GM23338 (cell line): ENCODE measurements at regions not wholly inside any gene's neighbourhood (a gene's known extent, or its start where the extent isn't known, plus 50 kb on each side); places are given as distances from the start of the nearest gene placed in this dataset.

Experiments
- ATAC-seq: fragments of 200-7000 bp; cut with Tn5 transposase; 3 replicates; pipeline ENCODE4 v1.9.1; 2020
- DNase-seq: peaks from one replicate; pipeline ENCODE4 v3.0.0-alpha.2; 2015; ENCODE audit warnings: low spot score
- H2AFZ ChIP-seq: fragments of 200-600 bp; sonication (generic); 2 replicates; pipeline ENCODE4 v1.8.0; 2016; ENCODE audit warnings: antibody characterized with exemption, mild to moderate bottlenecking, moderate library complexity
- H3F3A ChIP-seq: fragments of 200-600 bp; sonication (generic); replicated peaks from 2 replicates; pipeline ENCODE4 v1.8.0; 2017; ENCODE audit warnings: antibody characterized with exemption, mixed run types, low read depth
- H3K27ac ChIP-seq: fragments of 200-600 bp; sonication (generic); 2 replicates; pipeline ENCODE4 v1.6.1; 2016; ENCODE audit warnings: low read depth
- H3K27me3 ChIP-seq: fragments of 200-600 bp; sonication (generic); 2 replicates; pipeline ENCODE4 v1.8.0; 2016; ENCODE audit warnings: mild to moderate bottlenecking, mixed run types, moderate library complexity; ENCODE audit not compliant: insufficient read depth
- H3K36me3 ChIP-seq: fragments of 200-600 bp; sonication (generic); 2 replicates; pipeline ENCODE4 v1.8.0; 2016; ENCODE audit warnings: mild to moderate bottlenecking; ENCODE audit not compliant: insufficient read depth
- H3K4me1 ChIP-seq: fragments of 200-600 bp; sonication (generic); 2 replicates; pipeline ENCODE4 v1.8.0; 2016; ENCODE audit warnings: mild to moderate bottlenecking, moderate library complexity; ENCODE audit not compliant: insufficient read depth
- H3K4me2 ChIP-seq: fragments of 200-600 bp; sonication (generic); 2 replicates; pipeline ENCODE4 v1.7.1; 2017; ENCODE audit warnings: mixed run types
- H3K4me3 ChIP-seq: fragments of 200-600 bp; sonication (generic); 2 replicates; pipeline ENCODE4 v1.6.1; 2016; ENCODE audit warnings: mixed run types
- H3K79me2 ChIP-seq: fragments of 200-600 bp; sonication (generic); replicated peaks from 2 replicates; pipeline ENCODE4 v1.8.0; 2017; ENCODE audit warnings: mild to moderate bottlenecking; ENCODE audit not compliant: insufficient read depth
- H3K9me2 ChIP-seq: fragments of 200-600 bp; sonication (generic); 2 replicates; pipeline ENCODE4 v1.8.0; 2017; ENCODE audit not compliant: insufficient read depth
- H4K20me1 ChIP-seq: fragments of 200-600 bp; sonication (generic); replicated peaks from 2 replicates; pipeline ENCODE4 v1.8.0; 2017; ENCODE audit warnings: mild to moderate bottlenecking; ENCODE audit not compliant: insufficient read depth
- H3K27ac Mint-ChIP-seq: 2 replicates; pipeline ENCODE4 v1.8.0; 2020; ENCODE audit warnings: inconsistent platforms, mild to moderate bottlenecking, moderate library complexity, mixed read lengths
- H3K27me3 Mint-ChIP-seq: 3 replicates; pipeline ENCODE4 v1.8.0; 2022; ENCODE audit warnings: low read depth, mild to moderate bottlenecking, moderate library complexity, mixed read lengths, inconsistent platforms; ENCODE audit not compliant: insufficient read depth, poor library complexity
- H3K36me3 Mint-ChIP-seq: 3 replicates; pipeline ENCODE4 v1.8.0; 2021; ENCODE audit warnings: low read depth, mild to moderate bottlenecking, inconsistent platforms, moderate library complexity, mixed read lengths
- H3K4me1 Mint-ChIP-seq: 3 replicates; pipeline ENCODE4 v1.8.0; 2020; ENCODE audit warnings: mild to moderate bottlenecking, inconsistent platforms, mixed read lengths
- H3K4me3 Mint-ChIP-seq: 3 replicates; pipeline ENCODE4 v1.8.0; 2021; ENCODE audit warnings: moderate library complexity, mild to moderate bottlenecking, inconsistent platforms, mixed read lengths
- H3K9me3 Mint-ChIP-seq: 3 replicates; pipeline ENCODE4 v1.8.0; 2020; ENCODE audit warnings: moderate library complexity, mild to moderate bottlenecking, inconsistent platforms, mixed read lengths
- CREB1 ChIP-seq: fragments of 250-450 bp; sonication (Bioruptor Pico); IDR thresholded peaks from 2 replicates; pipeline ENCODE4 v1.5.0; 2020; ENCODE audit warnings: low read depth, mild to moderate bottlenecking, moderate library complexity
- EZH2phosphoT487 ChIP-seq: fragments of 200-600 bp; sonication (generic); IDR thresholded peaks from one replicate; pipeline ENCODE4 v1.8.1; 2018; ENCODE audit warnings: antibody characterized with exemption; ENCODE audit not compliant: unreplicated experiment
- JUNB ChIP-seq: IDR thresholded peaks from one replicate; pipeline ENCODE4 v1.6.1; 2016; ENCODE audit warnings: antibody characterized with exemption; ENCODE audit not compliant: unreplicated experiment
- NANOG ChIP-seq: IDR thresholded peaks from 2 replicates; pipeline ENCODE4 v1.6.1; 2016; ENCODE audit warnings: antibody characterized with exemption, borderline replicate concordance
- POLR2AphosphoS5 ChIP-seq: IDR thresholded peaks from 2 replicates; pipeline ENCODE4 v1.6.1; 2016; ENCODE audit warnings: antibody characterized with exemption, low read depth
- STAT1 ChIP-seq: IDR thresholded peaks from one replicate; pipeline ENCODE4 v1.6.1; 2016; ENCODE audit warnings: antibody characterized with exemption; ENCODE audit not compliant: unreplicated experiment
- ZNF331 ChIP-seq: fragments of 250-450 bp; sonication (Bioruptor Pico); IDR thresholded peaks from 2 replicates; pipeline ENCODE4 v1.5.0; 2020; ENCODE audit warnings: low read depth, mild to moderate bottlenecking, moderate library complexity
- TF ChIP-seq, protein P1 (sequence below): fragments of 250-450 bp; sonication (Bioruptor Pico); IDR thresholded peaks from 2 replicates; pipeline ENCODE4 v1.5.0; 2020; ENCODE audit warnings: mild to moderate bottlenecking, moderate library complexity
- TF ChIP-seq, protein P2 (sequence below): IDR thresholded peaks from 2 replicates; pipeline ENCODE4 v1.6.1; 2016; ENCODE audit warnings: antibody characterized with exemption

DNA sequence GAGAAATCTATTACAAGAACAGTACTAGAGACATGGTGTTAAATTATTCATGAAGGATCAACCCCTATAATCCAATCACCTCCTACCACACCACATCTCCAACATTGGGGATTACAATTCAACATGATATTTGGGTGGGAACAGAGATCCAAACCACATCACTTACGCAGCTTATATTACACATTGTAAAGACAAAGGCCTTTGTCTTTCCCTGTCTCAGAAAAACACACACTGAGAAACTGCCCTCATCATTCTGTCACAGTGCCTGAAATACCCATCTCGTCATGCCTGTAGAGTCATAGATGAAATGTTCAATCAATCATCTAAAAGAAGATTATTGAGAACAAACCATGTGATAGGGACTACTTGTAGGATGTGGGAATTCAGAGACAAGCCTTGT lies 558.8 kb upstream of the GRIA3 start (continued):
- TF ChIP-seq, protein P1, sequence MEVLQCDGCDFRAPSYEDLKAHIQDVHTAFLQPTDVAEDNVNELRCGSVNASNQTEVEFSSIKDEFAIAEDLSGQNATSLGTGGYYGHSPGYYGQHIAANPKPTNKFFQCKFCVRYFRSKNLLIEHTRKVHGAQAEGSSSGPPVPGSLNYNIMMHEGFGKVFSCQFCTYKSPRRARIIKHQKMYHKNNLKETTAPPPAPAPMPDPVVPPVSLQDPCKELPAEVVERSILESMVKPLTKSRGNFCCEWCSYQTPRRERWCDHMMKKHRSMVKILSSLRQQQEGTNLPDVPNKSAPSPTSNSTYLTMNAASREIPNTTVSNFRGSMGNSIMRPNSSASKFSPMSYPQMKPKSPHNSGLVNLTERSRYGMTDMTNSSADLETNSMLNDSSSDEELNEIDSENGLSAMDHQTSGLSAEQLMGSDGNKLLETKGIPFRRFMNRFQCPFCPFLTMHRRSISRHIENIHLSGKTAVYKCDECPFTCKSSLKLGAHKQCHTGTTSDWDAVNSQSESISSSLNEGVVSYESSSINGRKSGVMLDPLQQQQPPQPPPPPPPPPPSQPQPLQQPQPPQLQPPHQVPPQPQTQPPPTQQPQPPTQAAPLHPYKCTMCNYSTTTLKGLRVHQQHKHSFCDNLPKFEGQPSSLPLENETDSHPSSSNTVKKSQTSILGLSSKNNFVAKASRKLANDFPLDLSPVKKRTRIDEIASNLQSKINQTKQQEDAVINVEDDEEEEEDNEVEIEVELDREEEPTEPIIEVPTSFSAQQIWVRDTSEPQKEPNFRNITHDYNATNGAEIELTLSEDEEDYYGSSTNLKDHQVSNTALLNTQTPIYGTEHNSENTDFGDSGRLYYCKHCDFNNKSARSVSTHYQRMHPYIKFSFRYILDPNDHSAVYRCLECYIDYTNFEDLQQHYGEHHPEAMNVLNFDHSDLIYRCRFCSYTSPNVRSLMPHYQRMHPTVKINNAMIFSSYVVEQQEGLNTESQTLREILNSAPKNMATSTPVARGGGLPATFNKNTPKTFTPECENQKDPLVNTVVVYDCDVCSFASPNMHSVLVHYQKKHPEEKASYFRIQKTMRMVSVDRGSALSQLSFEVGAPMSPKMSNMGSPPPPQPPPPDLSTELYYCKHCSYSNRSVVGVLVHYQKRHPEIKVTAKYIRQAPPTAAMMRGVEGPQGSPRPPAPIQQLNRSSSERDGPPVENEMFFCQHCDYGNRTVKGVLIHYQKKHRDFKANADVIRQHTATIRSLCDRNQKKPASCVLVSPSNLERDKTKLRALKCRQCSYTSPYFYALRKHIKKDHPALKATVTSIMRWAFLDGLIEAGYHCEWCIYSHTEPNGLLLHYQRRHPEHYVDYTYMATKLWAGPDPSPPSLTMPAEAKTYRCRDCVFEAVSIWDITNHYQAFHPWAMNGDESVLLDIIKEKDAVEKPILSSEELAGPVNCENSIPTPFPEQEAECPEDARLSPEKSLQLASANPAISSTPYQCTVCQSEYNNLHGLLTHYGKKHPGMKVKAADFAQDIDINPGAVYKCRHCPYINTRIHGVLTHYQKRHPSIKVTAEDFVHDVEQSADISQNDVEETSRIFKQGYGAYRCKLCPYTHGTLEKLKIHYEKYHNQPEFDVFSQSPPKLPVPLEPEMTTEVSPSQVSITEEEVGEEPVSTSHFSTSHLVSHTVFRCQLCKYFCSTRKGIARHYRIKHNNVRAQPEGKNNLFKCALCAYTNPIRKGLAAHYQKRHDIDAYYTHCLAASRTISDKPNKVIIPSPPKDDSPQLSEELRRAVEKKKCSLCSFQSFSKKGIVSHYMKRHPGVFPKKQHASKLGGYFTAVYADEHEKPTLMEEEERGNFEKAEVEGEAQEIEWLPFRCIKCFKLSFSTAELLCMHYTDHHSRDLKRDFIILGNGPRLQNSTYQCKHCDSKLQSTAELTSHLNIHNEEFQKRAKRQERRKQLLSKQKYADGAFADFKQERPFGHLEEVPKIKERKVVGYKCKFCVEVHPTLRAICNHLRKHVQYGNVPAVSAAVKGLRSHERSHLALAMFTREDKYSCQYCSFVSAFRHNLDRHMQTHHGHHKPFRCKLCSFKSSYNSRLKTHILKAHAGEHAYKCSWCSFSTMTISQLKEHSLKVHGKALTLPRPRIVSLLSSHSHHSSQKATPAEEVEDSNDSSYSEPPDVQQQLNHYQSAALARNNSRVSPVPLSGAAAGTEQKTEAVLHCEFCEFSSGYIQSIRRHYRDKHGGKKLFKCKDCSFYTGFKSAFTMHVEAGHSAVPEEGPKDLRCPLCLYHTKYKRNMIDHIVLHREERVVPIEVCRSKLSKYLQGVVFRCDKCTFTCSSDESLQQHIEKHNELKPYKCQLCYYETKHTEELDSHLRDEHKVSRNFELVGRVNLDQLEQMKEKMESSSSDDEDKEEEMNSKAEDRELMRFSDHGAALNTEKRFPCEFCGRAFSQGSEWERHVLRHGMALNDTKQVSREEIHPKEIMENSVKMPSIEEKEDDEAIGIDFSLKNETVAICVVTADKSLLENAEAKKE: no peak
- TF ChIP-seq JUNB (no peak), STAT1 (no peak), POLR2AphosphoS5 (no peak)
- TF ChIP-seq, protein P2, sequence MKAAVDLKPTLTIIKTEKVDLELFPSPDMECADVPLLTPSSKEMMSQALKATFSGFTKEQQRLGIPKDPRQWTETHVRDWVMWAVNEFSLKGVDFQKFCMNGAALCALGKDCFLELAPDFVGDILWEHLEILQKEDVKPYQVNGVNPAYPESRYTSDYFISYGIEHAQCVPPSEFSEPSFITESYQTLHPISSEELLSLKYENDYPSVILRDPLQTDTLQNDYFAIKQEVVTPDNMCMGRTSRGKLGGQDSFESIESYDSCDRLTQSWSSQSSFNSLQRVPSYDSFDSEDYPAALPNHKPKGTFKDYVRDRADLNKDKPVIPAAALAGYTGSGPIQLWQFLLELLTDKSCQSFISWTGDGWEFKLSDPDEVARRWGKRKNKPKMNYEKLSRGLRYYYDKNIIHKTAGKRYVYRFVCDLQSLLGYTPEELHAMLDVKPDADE: no peak

DNA sequence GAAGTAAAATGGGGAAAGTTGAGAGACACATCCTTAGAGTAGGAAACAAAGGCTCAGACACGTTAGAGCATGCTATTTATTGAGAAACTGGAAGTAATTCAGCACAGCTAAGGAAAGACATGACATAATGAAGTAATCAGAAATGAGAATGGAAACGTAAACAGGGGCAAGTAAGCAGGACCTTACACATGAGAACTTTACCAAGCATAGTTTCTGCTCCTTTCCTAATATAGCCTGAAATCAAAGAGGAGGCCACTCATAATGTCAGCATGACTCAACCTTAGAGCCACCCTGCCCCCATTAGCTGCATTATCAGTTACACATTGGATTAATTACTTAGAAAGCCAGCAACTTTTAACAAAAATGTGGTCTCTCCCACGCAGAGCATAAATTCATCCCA lies 558.3 kb upstream of the GRIA3 start:
- no peak for ATAC-seq
- Histone ChIP-seq H3K27ac (no peak overlapping the region), H3K4me1 (no peaks in the 10 kb centered on the region), H2AFZ (no peak overlapping the region), H3K4me2 (no peak overlapping the region), H3K79me2 (no peaks in the 10 kb centered on the region), H3K36me3 (no peaks in the 10 kb centered on the region), H4K20me1 (no peaks in the 10 kb centered on the region), H3K27me3 (no peaks in the 10 kb centered on the region), H3K4me3 (no peak overlapping the region), H3K9me2 (no peaks in the 10 kb centered on the region), H3F3A (no peaks in the 10 kb centered on the region)
- Mint-ChIP-seq H3K36me3 (no peaks in the 10 kb centered on the region), H3K9me3 (no peaks in the 10 kb centered on the region), H3K4me3 (no peak overlapping the region), H3K27ac (no peak overlapping the region), H3K4me1 (peaks cover 4% of the 10 kb centered on the region; the same call in 2 of the 3 replicates), H3K27me3 (no peaks in the 10 kb centered on the region)
- no peak for DNase-seq
- TF ChIP-seq POLR2AphosphoS5 (no peak), NANOG (no peak), CREB1 (CRISPR knock-in tag) (no peak), ZNF331 (CRISPR knock-in tag) (no peak), EZH2phosphoT487 (no peak)
- TF ChIP-seq, protein P1: no peak
